ENCODE measurements at regions not wholly inside any gene's neighbourhood (a gene's known extent, or its start where the extent isn't known, plus 50 kb on each side); places are given as distances from the start of the nearest gene placed in this dataset.

- no peaks in the 10 kb centered on the region for H3K9me3 ChIP-seq
- H3K27me3 ChIP-seq = no peaks in the 10 kb centered on the region
- H3K27ac ChIP-seq = no peak overlapping the region
- no peaks in the 10 kb centered on the region for H3K4me1 ChIP-seq
- DNase-seq = no peak
- H3K36me3 ChIP-seq = no peaks in the 10 kb centered on the region
- no peak overlapping the region for H3K4me3 ChIP-seq
- intact Hi-C loops (cut with DNase I) = no loop called here
- TF ChIP-seq CTCF (IDR thresholded peaks at IDR 0.05) = no peak
- ATAC-seq = no peak
These were observed 1037.9 kb upstream of the AGA start for GRCh38 chr4:178480105-178480504.

- Histone ChIP-seq H3K27me3 (no peaks in the 10 kb centered on the region), H3K27ac (no peak overlapping the region), H3K4me3 (no peak overlapping the region), H3K4me1 (no peaks in the 10 kb centered on the region), H3K36me3 (no peaks in the 10 kb centered on the region), H3K9me3 (no peaks in the 10 kb centered on the region)
- DNase-seq (no peak), ATAC-seq (no peak)
- TF ChIP-seq CTCF (IDR thresholded peaks at IDR 0.05) = no peak
- intact Hi-C loops (cut with DNase I) = no loop called here
These were observed 1038.6 kb upstream of the AGA start for GRCh38 chr4:178480881-178481280.

GRCh38 chr4:178481564-178481963 lies 1039.3 kb upstream of the AGA start:
- intact Hi-C loops (cut with DNase I) = no loop called here
- Histone ChIP-seq H3K27me3 (no peaks in the 10 kb centered on the region), H3K4me1 (no peaks in the 10 kb centered on the region), H3K36me3 (no peaks in the 10 kb centered on the region), H3K4me3 (no peak overlapping the region), H3K27ac (no peak overlapping the region), H3K9me3 (no peaks in the 10 kb centered on the region)
- no peak for TF ChIP-seq CTCF (IDR thresholded peaks at IDR 0.05)
- DNase-seq = no peak
- ATAC-seq = no peak

GRCh38 chr4:178523038-178523437 lies 1080.8 kb upstream of the AGA start:
- no peak for ATAC-seq
- H3K9me3 ChIP-seq = no peaks in the 10 kb centered on the region

GRCh38 chr4:178535939-178536579 lies 1093.8 kb upstream of the AGA start:
- Histone ChIP-seq H3K4me3 (no peak overlapping the region), H3K36me3 (no peaks in the 10 kb centered on the region), H3K4me1 (no peaks in the 10 kb centered on the region), H3K9me3 (no peaks in the 10 kb centered on the region), H3K27ac (no peak overlapping the region), H3K27me3 (no peaks in the 10 kb centered on the region)
- ATAC-seq = no peak
- intact Hi-C loops (cut with DNase I) = no loop called here
- TF ChIP-seq CTCF (IDR thresholded peaks at IDR 0.05) = no peak
- no peak for DNase-seq

More at GRCh38 chr4:178523038-178523437, 1080.8 kb upstream of the AGA start:
- Histone ChIP-seq H3K4me1 (no peaks in the 10 kb centered on the region), H3K36me3 (no peaks in the 10 kb centered on the region), H3K27me3 (no peaks in the 10 kb centered on the region), H3K27ac (no peak overlapping the region), H3K4me3 (no peak overlapping the region)
- TF ChIP-seq CTCF (IDR thresholded peaks at IDR 0.05) = no peak
- no peak for DNase-seq
- intact Hi-C loops (cut with DNase I) = no loop called here

- Histone ChIP-seq H3K36me3 (no peaks in the 10 kb centered on the region), H3K27me3 (no peaks in the 10 kb centered on the region), H3K27ac (no peak overlapping the region), H3K4me1 (no peaks in the 10 kb centered on the region), H3K9me3 (no peaks in the 10 kb centered on the region), H3K4me3 (no peak overlapping the region)
- TF ChIP-seq CTCF (IDR thresholded peaks at IDR 0.05) = no peak
- intact Hi-C loops (cut with DNase I) = no loop called here
- no peak for DNase-seq
- ATAC-seq = no peak
These were observed 1111.0 kb upstream of the AGA start for GRCh38 chr4:178553201-178553600.
